Left cardiac atrium (tissue), 4 donors: ENCODE measurements at regions not wholly inside any gene's neighbourhood (a gene's known extent, or its start where the extent isn't known, plus 50 kb on each side); places are given as distances from the start of the nearest gene placed in this dataset.
A peak's percentile ranks its signal among the peaks of the same experiment; 100 is the strongest.

ENCODE experiments used
- ATAC-seq, 2 donors: fragments of 200-7000 bp; cut with Tn5 transposase; one replicate each; pipeline ENCODE4 v1.9.1; 2020; ENCODE audit warnings: mild to moderate bottlenecking in 2 of 2, moderate library complexity in 2 of 2
- DNase-seq: peaks from one replicate; pipeline ENCODE4 v3.0.0-alpha.2; 2020
- intact Hi-C, 2 donors: fragments of 100-400 bp; cut with DNase I; formaldehyde crosslinking; loops; one replicate each; pipeline versions ENCODE4 v1.14.1 to v1.15.1; 2022 to 2023
- donor health status: DM: no; HTN: yes; CAD: no.
- donor health status: DM: no; HTN: yes; CAD: no; lungs with severe emphysema.
- donor health status: DM: yes; HTN: yes; CAD: no.
- donor health status: Dilated cardiomyopathy.

- ATAC-seq (no peak), DNase-seq (no peak)
- intact Hi-C loops, result no loop called here
Measured at GRCh38 chr1:224873434-224874369, 55.8 kb upstream of the DNAH14 start.

- DNase-seq, result no peak
- ATAC-seq, result no peak
- intact Hi-C loops, result no loop called here
Measured at GRCh38 chr1:224874775-224875174, 54.7 kb upstream of the DNAH14 start.

GRCh38 chr1:224879162-224879803 is 50.2 kb upstream of the DNAH14 start:
- no peak for DNase-seq
- peak in 1 of 2 donors; percentile 79 for ATAC-seq
- intact Hi-C loops, result no loop called here
